ENCODE measurements at regions not wholly inside any gene's neighbourhood (a gene's known extent, or its start where the extent isn't known, plus 50 kb on each side); places are given as distances from the start of the nearest gene placed in this dataset.
"Not testable (repeated sequence)": the region's sequence is repeated elsewhere in the genome, so short reads cannot be mapped to it uniquely, and the experiment has no call there.

- no peak for DNase-seq
Measured at GRCh38 chr5:126233256-126233655, 190.0 kb upstream of the GRAMD2B start.

GRCh38 chr5:126234563-126235195, 188.5 kb upstream of the GRAMD2B start:
- no peak for DNase-seq

- DNase-seq: no peak
Measured at GRCh38 chr5:126235628-126236027, 187.6 kb upstream of the GRAMD2B start.

- DNase-seq: no peak
Measured at GRCh38 chr5:126236994-126237393, 186.2 kb upstream of the GRAMD2B start.

GRCh38 chr5:126248611-126249010, 174.6 kb upstream of the GRAMD2B start:
- no peak for DNase-seq

- DNase-seq: no peak
Measured at GRCh38 chr5:126251024-126251423, 172.2 kb upstream of the GRAMD2B start.

GRCh38 chr5:126253406-126253805, 169.8 kb upstream of the GRAMD2B start:
- no peak for DNase-seq

- no peak for DNase-seq
Measured at GRCh38 chr5:126263591-126264184, 159.5 kb upstream of the GRAMD2B start.

GRCh38 chr5:126265917-126266316, 157.3 kb upstream of the GRAMD2B start:
- DNase-seq: no peak

GRCh38 chr5:126267438-126267837, 155.8 kb upstream of the GRAMD2B start:
- DNase-seq: no peak

GRCh38 chr5:126268697-126269315, 154.4 kb upstream of the GRAMD2B start:
- no peak for DNase-seq

- DNase-seq: no peak
Measured at GRCh38 chr5:126269511-126269910, 153.7 kb upstream of the GRAMD2B start.

- DNase-seq: no peak
Measured at GRCh38 chr5:126271141-126271540, 152.1 kb upstream of the GRAMD2B start.

GRCh38 chr5:126274076-126274762, 149.0 kb upstream of the GRAMD2B start:
- no peak for DNase-seq

- no peak for DNase-seq
Measured at GRCh38 chr5:126274763-126275125, 148.5 kb upstream of the GRAMD2B start.

GRCh38 chr5:126277762-126278161, 145.4 kb upstream of the GRAMD2B start:
- DNase-seq: no peak

- no peak for DNase-seq
Measured at GRCh38 chr5:126280343-126280742, 142.9 kb upstream of the GRAMD2B start.

GRCh38 chr5:126280846-126281245, 142.4 kb upstream of the GRAMD2B start:
- DNase-seq: no peak

GRCh38 chr5:126284977-126285696, 138.1 kb upstream of the GRAMD2B start:
- DNase-seq: no peak

- not testable (repeated sequence) for DNase-seq
Measured at GRCh38 chr5:126296121-126296520, 127.1 kb upstream of the GRAMD2B start.

- DNase-seq: no peak
Measured at GRCh38 chr5:126300293-126300692, 122.9 kb upstream of the GRAMD2B start.

- DNase-seq: no peak
Measured at GRCh38 chr5:126301056-126301455, 122.2 kb upstream of the GRAMD2B start.

- DNase-seq: no peak
Measured at GRCh38 chr5:126309860-126310259, 113.3 kb upstream of the GRAMD2B start.

Data from DMS79 (cell line).